HEK293 (cell line): ENCODE measurements at regions not wholly inside any gene's neighbourhood (a gene's known extent, or its start where the extent isn't known, plus 50 kb on each side); places are given as distances from the start of the nearest gene placed in this dataset.

Experiments
- ATF2 ChIP-seq: fragments of 450-650 bp; formaldehyde crosslinking; IDR thresholded peaks from 2 replicates; pipeline ENCODE4 v1.5.1; 2016; ENCODE audit warnings: missing biosample characterization, missing genetic modification characterization, low read depth
- CTCF ChIP-seq: fragments of 450-650 bp; formaldehyde crosslinking; IDR thresholded peaks from 2 replicates; pipeline ENCODE4 v1.5.1; 2016; ENCODE audit warnings: missing biosample characterization, missing genetic modification characterization
- ZBTB7A ChIP-seq: fragments of 450-650 bp; formaldehyde crosslinking; IDR thresholded peaks from 2 replicates; pipeline ENCODE4 v1.5.1; 2016; ENCODE audit warnings: low read depth, missing biosample characterization, missing genetic modification characterization
- ZNF24 ChIP-seq: fragments of 450-650 bp; formaldehyde crosslinking; IDR thresholded peaks from 2 replicates; pipeline ENCODE4 v1.5.1; 2016; ENCODE audit warnings: missing biosample characterization, missing genetic modification characterization
- ZNF274 ChIP-seq, 2 experiments: fragments of 200-500 bp in 1 of 2; fragments of 450-650 bp in 1 of 2; sonication (Bioruptor generic) in 1 of 2; formaldehyde crosslinking in 1 of 2; IDR thresholded peaks; 2 replicates each; pipeline versions ENCODE4 v1.5.1 to v1.6.1; 2014 to 2016; ENCODE audit warnings: borderline replicate concordance in 1 of 2, inconsistent platforms in 1 of 2, low read length in 1 of 2, missing biosample characterization in 1 of 2, missing genetic modification characterization in 1 of 2
- ZNF362 ChIP-seq: fragments of 450-650 bp; formaldehyde crosslinking; IDR thresholded peaks from 2 replicates; pipeline ENCODE4 v1.5.1; 2016; ENCODE audit warnings: missing biosample characterization, missing genetic modification characterization
- ZNF423 ChIP-seq: fragments of 450-650 bp; formaldehyde crosslinking; IDR thresholded peaks from 2 replicates; pipeline ENCODE4 v1.5.1; 2016; ENCODE audit warnings: missing biosample characterization, missing genetic modification characterization
- ZNF658 ChIP-seq: fragments of 450-650 bp; formaldehyde crosslinking; IDR thresholded peaks from 2 replicates; pipeline ENCODE4; 2016; ENCODE audit warnings: missing biosample characterization, missing genetic modification characterization
- ZNF747 ChIP-seq: fragments of 450-650 bp; formaldehyde crosslinking; IDR thresholded peaks from 2 replicates; pipeline ENCODE4 v1.5.1; 2016; ENCODE audit warnings: missing biosample characterization, missing genetic modification characterization
- TF ChIP-seq, protein P1 (sequence below): fragments of 450-650 bp; formaldehyde crosslinking; IDR thresholded peaks from 2 replicates; pipeline ENCODE4 v1.5.1; 2017; ENCODE audit warnings: missing biosample characterization, missing genetic modification characterization

GRCh38 chr4:122988696-122989095 is 66.3 kb upstream of the NUDT6 start:
- no peak for TF ChIP-seq CTCF (tag by site-specific recombination)
- no peak for TF ChIP-seq ZNF24 (tag by site-specific recombination)
- no peak for TF ChIP-seq ZNF423 (tag by site-specific recombination)
- TF ChIP-seq ZNF274 (IDR thresholded peaks at IDR 0.05; ENCODE audit: low read length): no peak
- no peak for TF ChIP-seq ZNF274 (tag by site-specific recombination; IDR thresholded peaks at IDR 0.05; ENCODE audit: borderline replicate concordance)
- no peak for TF ChIP-seq ZNF747 (tag by site-specific recombination)
- no peak for TF ChIP-seq ZNF658 (tag by site-specific recombination)
- no peak for TF ChIP-seq ZNF362 (tag by site-specific recombination)
- no peak for TF ChIP-seq ZBTB7A (tag by site-specific recombination)
- TF ChIP-seq ATF2 (tag by site-specific recombination): no peak
- TF ChIP-seq, protein P1, sequence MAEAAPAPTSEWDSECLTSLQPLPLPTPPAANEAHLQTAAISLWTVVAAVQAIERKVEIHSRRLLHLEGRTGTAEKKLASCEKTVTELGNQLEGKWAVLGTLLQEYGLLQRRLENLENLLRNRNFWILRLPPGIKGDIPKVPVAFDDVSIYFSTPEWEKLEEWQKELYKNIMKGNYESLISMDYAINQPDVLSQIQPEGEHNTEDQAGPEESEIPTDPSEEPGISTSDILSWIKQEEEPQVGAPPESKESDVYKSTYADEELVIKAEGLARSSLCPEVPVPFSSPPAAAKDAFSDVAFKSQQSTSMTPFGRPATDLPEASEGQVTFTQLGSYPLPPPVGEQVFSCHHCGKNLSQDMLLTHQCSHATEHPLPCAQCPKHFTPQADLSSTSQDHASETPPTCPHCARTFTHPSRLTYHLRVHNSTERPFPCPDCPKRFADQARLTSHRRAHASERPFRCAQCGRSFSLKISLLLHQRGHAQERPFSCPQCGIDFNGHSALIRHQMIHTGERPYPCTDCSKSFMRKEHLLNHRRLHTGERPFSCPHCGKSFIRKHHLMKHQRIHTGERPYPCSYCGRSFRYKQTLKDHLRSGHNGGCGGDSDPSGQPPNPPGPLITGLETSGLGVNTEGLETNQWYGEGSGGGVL (tag by site-specific recombination): no peak
